22Rv1 (cell line): ENCODE measurements at regions not wholly inside any gene's neighbourhood (a gene's known extent, or its start where the extent isn't known, plus 50 kb on each side); places are given as distances from the start of the nearest gene placed in this dataset.

ENCODE experiments used
- H3K27ac ChIP-seq: fragments of 450-650 bp; 2 replicates; pipeline ENCODE4 v1.5.1; 2017
- CTCF ChIP-seq: fragments of 450-650 bp; IDR thresholded peaks from 2 replicates; pipeline ENCODE4 v1.5.1; 2017; ENCODE audit warnings: mild to moderate bottlenecking
- ZFX ChIP-seq: fragments of 450-650 bp; IDR thresholded peaks from 2 replicates; pipeline ENCODE4 v1.6.1; 2017; ENCODE audit warnings: antibody characterized with exemption, borderline replicate concordance

DNA sequence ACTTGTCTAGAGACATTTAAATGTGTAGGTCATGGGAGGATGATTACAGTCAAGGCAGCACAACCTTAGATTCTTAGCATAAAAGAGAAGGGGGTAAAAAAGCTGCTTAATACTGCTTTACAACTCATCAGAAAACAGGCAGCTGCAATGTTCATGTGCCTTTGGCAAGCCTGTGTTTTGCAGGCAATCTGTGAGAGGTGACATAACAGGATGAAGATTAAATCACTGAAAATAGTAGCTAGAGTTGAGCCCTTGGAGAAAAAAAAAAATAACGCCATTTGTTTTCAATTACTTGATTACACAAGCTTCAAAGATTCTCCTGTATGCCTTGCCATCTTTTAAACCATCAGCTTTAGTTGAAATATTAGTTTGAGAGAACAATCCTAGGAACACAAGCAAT is 847.6 kb upstream of the LCORL start:
- no peak for TF ChIP-seq ZFX
- no peak for TF ChIP-seq CTCF
- no peak overlapping the region for H3K27ac ChIP-seq

DNA sequence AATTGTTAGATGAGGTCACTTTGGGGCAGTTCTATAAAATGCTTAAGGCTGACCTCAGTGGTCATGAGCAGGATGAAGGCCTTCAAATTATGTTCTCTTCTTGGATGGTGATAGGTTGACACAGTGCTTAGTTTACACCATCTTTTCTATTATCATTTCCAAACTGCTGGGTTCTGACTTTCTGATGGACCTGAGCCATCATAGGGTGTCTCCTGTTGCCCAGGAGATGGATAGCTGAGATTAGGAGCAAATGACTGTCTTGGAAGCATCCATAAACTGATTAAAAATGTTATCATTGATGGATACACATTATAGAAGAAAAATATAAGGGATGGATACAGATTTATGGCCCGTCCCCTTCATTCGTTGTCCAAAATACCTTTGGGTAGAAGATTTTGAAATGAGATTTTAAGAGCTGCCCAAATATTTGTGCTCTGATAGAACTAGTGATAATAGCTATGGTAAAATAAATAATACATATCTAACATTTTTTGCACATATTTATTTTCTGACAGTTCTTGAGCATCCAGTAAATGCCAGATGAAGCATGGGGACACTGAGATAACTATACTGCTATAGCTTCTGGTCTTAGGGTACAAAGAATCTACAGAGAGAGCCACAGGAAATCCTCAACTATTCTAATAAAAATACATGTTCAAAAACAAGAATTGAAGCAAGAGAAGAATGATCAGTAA is 839.4 kb upstream of the LCORL start:
- H3K27ac ChIP-seq: no peak overlapping the region
- TF ChIP-seq ZFX (no peak), CTCF (no peak)

GRCh38 chr4:18859468-18859867 is 837.9 kb upstream of the LCORL start:
- TF ChIP-seq ZFX (no peak), CTCF (no peak)
- no peak overlapping the region for H3K27ac ChIP-seq

DNA sequence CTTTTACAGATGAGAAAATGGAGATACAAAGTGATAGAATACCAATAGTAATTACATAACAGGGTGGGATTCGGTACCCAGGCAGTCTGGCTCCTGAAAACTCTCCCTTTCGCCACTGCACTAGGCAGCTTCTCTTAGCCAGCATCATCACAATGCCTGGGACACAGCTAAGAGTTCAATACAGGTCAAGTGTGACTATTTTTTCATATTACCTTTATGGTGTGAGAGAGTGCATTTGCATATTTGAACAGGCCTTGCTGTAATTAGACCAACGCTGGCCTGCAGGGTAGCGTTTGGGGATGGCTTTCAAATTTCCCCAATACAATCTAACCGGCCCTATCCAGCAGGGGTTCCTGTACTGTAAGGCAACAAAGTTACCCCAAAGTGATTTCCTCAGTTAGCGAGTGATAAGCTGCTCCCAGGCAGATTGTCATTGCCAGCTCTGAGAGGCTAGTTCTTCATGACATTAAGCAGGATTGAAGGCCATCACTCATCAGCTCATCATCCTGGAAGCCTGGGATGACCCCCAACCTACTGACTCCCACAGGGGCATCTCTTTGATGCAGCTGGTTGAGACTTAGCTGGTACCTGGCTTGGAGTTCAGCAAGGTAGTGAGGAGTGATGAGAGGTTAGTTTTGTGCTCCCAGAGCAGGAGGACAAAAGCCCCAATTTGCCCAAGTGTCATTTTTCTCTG is 836.8 kb upstream of the LCORL start:
- no peak overlapping the region for H3K27ac ChIP-seq
- no peak for TF ChIP-seq ZFX
- no peak for TF ChIP-seq CTCF

- TF ChIP-seq ZFX (no peak), CTCF (no peak)
- no peak overlapping the region for H3K27ac ChIP-seq
Observed at GRCh38 chr4:18850867-18851266, 829.3 kb upstream of the LCORL start.

- TF ChIP-seq ZFX (no peak), CTCF (no peak)
- H3K27ac ChIP-seq: no peak overlapping the region
Observed at GRCh38 chr4:18847249-18847890, 825.8 kb upstream of the LCORL start.

GRCh38 chr4:18846313-18846712 is 824.8 kb upstream of the LCORL start:
- no peak overlapping the region for H3K27ac ChIP-seq
- TF ChIP-seq ZFX: no peak
- no peak for TF ChIP-seq CTCF
